ENCODE measurements at regions not wholly inside any gene's neighbourhood (a gene's known extent, or its start where the extent isn't known, plus 50 kb on each side); places are given as distances from the start of the nearest gene placed in this dataset.

DNA sequence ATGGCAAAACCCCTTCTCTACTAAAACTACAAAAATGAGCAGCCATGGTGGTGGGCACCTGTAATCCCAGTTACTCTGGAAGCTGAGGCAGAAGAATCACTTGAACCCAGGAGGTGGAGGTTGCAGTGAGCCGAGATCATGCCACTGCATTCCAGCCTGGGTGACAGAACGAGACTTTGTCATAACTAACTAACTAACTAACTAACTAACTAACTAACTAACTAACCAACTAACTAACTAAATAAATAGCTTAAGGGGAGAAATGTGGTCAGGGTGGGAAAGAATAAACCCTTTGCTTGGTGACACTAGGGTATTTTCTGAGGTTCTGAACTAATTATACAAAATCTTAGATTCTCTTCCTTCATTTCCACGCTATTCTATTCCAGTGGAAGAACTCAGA, 184.4 kb upstream of the MEF2C start:
- TF ChIP-seq, protein P1, sequence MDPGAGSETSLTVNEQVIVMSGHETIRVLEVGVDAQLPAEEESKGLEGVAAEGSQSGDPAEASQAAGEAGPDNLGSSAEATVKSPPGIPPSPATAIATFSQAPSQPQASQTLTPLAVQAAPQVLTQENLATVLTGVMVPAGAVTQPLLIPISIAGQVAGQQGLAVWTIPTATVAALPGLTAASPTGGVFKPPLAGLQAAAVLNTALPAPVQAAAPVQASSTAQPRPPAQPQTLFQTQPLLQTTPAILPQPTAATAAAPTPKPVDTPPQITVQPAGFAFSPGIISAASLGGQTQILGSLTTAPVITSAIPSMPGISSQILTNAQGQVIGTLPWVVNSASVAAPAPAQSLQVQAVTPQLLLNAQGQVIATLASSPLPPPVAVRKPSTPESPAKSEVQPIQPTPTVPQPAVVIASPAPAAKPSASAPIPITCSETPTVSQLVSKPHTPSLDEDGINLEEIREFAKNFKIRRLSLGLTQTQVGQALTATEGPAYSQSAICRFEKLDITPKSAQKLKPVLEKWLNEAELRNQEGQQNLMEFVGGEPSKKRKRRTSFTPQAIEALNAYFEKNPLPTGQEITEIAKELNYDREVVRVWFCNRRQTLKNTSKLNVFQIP (CRISPR knock-in tag; IDR thresholded peaks at IDR 0.05; ENCODE audit: borderline replicate concordance, low read depth) = no peak
- TF ChIP-seq CREB5 (CRISPR knock-in tag; IDR thresholded peaks at IDR 0.05; ENCODE audit: low read depth) (no peak), PATZ1 (CRISPR knock-in tag; IDR thresholded peaks at IDR 0.05; ENCODE audit: borderline replicate concordance) (no peak), SNAI2 (CRISPR knock-in tag; IDR thresholded peaks at IDR 0.05) (no peak), ZFP3 (CRISPR knock-in tag; IDR thresholded peaks at IDR 0.05) (no peak), RARB (CRISPR knock-in tag; IDR thresholded peaks at IDR 0.05) (no peak), ESRRG (CRISPR knock-in tag; IDR thresholded peaks at IDR 0.05) (no peak), OSR1 (CRISPR knock-in tag; IDR thresholded peaks at IDR 0.05) (no peak), ZNF70 (CRISPR knock-in tag; IDR thresholded peaks at IDR 0.05) (no peak), GLIS3 (CRISPR knock-in tag; IDR thresholded peaks at IDR 0.05) (no peak)
- TF ChIP-seq, protein P2, sequence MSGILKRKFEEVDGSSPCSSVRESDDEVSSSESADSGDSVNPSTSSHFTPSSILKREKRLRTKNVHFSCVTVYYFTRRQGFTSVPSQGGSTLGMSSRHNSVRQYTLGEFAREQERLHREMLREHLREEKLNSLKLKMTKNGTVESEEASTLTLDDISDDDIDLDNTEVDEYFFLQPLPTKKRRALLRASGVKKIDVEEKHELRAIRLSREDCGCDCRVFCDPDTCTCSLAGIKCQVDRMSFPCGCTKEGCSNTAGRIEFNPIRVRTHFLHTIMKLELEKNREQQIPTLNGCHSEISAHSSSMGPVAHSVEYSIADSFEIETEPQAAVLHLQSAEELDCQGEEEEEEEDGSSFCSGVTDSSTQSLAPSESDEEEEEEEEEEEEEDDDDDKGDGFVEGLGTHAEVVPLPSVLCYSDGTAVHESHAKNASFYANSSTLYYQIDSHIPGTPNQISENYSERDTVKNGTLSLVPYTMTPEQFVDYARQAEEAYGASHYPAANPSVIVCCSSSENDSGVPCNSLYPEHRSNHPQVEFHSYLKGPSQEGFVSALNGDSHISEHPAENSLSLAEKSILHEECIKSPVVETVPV (CRISPR knock-in tag; IDR thresholded peaks at IDR 0.05) = no peak
